CD4-positive, alpha-beta T cell treated with Interleukin-10 for 1 hour (primary cell): ENCODE measurements at regions not wholly inside any gene's neighbourhood (a gene's known extent, or its start where the extent isn't known, plus 50 kb on each side); places are given as distances from the start of the nearest gene placed in this dataset.

Experiments used
- DNase-seq: peaks from one replicate; pipeline ENCODE4 v3.0.0-alpha.2; 2020

- DNase-seq = no peak
These were observed 342.2 kb downstream of the ATP23 start for GRCh38 chr12:58283553-58283952.

DNA sequence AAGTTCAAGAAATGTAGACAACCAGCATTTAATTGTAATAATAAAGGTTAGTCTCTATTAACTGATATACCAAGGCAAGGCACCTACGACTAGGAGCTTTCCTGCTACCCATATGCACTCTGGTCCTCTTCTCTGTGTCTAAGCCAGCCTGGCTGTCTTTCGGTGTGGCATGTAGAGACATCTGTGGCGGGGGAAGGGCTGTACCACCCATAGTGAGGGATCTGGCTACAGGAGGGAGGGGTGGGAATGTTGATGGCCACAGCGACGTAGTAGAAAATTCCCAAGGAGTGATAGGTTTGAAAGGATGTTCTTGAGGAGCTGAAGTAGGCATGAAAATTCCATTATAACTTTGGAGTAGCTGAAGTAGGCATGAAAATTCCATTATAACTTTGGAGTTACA, 344.2 kb downstream of the ATP23 start:
- DNase-seq = no peak

DNA sequence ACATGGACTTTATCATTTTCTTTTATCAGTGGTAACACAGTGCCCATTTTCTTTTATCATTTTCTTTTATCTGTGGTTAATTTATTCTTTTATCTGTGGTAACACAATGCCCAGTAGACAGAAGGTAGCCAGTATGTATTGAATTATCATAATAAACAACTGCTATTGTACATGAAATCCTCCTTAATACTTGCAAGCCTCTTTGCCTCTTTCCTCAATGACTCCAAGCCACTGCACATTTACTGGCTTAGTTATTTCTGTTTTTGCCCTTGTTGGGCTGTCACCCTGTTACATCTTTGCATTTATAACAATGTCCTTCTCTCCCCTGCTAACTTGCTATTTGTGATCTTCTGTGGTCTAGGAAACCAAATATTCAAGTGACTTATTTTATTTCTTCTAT, 345.0 kb downstream of the ATP23 start:
- no peak for DNase-seq

DNA sequence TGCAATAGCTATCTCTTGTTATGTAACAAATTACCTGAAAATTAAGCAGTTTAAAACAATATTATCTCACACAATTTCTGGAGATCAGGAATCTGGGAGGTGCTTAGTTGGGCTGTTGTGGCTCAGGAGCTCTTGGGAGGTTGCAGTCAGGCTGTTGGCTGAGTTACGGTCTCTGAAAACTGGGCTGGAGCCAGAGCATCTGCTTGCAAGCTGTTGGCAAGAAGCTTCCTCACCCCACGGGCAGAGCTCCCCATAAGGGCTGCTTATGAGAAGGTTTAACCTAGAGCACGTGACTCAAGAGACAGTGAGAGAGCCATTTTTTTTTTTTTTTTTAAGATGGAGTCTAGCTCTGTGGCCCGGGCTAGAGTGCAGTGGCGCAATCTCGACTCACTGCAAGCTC, 346.8 kb downstream of the ATP23 start:
- DNase-seq = no peak

GRCh38 chr12:58291106-58291505, 349.7 kb downstream of the ATP23 start:
- DNase-seq = no peak

- no peak for DNase-seq
These were observed 352.1 kb downstream of the ATP23 start for GRCh38 chr12:58293308-58293982.

GRCh38 chr12:58295268-58295667, 353.9 kb downstream of the ATP23 start:
- no peak for DNase-seq

DNA sequence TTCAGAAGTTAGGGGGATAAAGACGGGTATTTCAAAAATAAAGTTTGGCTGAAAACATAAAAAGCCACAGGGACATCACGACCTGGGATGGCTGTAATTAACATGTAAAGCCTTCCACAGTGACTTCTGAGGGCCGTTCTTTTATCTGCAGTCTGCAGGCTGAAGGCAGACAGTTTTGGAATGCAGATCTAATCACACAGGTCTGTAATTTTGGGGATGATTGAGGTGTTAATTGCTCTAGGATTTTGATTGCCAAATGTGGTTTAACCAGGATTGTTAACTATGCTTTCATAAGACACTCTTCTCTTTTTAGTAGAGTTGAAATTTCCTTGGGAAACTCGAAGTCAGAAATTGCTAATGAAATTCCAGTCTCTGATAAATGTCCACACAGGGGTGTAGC, 355.5 kb downstream of the ATP23 start:
- DNase-seq = no peak

- DNase-seq = no peak
These were observed 357.4 kb downstream of the ATP23 start for GRCh38 chr12:58298803-58299202.

- DNase-seq = no peak
These were observed 358.0 kb downstream of the ATP23 start for GRCh38 chr12:58299371-58299770.

DNA sequence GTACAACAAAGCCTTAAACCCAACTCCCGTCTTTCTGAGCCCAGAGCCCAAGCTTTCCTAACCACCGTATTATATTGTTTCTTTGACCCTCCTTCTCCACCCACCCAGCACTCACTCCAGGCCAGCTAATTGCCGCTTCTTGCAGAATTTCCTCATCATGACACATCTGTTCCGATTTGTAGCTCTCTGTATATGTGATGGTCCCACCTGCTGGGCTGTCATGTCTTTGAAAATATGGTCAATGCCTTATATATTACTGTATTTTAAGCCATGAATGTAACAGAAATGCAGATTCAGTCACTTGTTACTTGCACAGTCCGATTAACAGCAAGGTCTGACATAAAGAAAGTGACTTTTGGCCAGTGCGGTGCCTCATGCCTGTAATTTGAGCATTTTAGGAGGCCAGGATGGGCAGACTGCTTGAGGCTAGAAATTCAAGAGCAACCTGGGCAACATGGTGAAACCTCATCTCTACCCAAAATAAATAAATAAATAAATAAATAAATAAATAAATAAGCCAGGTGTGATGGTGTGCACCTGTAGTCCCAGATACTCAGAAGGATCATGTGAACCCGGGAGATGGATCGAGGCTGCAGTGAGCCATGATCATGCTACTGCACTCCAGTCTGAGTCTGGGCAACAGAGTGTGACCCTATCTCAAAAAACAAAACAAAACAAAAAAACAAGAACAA, 359.8 kb downstream of the ATP23 start:
- DNase-seq = no peak

DNA sequence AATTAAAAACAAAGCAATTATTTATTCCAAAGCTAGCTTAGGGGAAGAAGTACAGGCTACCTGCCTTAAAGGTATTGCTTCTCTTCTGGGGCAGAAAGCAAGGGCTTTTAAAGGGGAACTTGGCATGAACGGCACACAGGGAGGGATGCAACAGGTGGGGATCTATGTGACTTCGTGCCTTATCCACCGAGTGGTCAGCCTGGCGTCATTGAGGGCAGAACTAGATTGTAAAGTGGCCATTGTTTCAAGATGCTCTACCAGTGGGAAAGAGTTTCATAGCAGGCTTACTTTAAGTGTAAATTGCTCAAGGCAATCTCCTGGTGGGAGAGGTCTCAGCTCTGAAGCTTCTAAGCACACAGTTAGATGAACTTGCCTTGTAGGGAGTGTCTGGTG, 360.4 kb downstream of the ATP23 start:
- DNase-seq = no peak

- no peak for DNase-seq
These were observed 361.2 kb downstream of the ATP23 start for GRCh38 chr12:58302487-58303011.

GRCh38 chr12:58306266-58307000, 365.1 kb downstream of the ATP23 start:
- DNase-seq = no peak

- DNase-seq = no peak
These were observed 368.4 kb downstream of the ATP23 start for GRCh38 chr12:58309806-58310205.

DNA sequence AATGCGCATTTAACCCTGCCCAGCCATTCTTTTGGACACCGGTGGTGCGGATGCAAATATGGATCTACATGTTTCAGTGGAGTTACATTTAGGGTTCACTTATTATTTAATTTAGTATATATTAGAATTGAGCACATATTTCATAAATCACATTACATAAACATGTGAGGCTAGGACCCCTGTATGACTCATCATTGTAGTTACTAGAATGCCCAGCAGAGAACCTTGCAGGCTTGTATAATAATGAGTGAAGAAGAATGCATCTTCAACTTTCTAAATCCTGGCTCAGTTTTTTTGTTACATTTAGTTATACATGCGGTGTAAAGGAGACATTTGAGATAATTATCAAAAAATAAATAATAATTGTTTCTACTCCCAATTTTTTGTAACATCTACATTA, 369.0 kb downstream of the ATP23 start:
- DNase-seq = no peak

- DNase-seq = no peak
These were observed 369.6 kb downstream of the ATP23 start for GRCh38 chr12:58310809-58311622.

GRCh38 chr12:58313091-58313855, 371.9 kb downstream of the ATP23 start:
- DNase-seq = no peak

DNA sequence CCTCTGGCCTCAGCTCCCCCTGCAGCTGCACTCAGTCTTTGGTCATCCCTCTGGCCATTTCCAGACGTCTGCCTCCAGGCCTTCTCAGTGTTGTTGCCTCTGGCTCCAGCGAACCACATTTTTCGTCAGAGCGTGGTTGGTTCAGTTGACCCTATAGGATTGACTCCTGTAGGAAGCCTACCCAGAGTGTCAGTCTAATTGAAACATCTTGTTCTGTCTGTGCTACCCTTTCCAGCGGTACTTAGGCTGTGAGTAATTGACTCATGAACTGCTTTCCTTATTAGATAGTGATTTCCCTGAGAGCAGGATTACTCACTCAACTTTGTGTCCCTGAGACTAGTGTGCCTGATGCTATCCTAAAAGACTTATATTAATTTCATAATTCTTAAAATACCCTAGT, 373.2 kb downstream of the ATP23 start:
- DNase-seq = no peak

DNA sequence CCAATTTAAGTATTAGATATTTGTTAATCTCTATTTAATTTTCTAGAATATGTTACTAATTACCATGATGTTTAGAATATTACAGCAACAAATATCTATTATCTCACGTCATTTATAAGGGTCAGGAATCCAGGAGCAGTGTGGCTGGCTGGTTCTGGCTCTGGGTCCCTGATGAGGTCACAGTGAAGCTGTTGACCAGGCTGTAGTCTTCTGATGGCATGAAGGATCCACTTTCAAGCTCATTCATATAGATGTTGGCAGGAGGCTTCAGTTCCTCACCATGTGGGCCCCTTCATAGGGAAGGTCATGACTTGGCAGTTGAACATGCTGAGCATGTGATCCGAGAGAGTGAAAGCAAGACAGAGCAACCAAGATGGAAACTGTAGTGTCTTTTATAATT, 375.6 kb downstream of the ATP23 start:
- DNase-seq = no peak

DNA sequence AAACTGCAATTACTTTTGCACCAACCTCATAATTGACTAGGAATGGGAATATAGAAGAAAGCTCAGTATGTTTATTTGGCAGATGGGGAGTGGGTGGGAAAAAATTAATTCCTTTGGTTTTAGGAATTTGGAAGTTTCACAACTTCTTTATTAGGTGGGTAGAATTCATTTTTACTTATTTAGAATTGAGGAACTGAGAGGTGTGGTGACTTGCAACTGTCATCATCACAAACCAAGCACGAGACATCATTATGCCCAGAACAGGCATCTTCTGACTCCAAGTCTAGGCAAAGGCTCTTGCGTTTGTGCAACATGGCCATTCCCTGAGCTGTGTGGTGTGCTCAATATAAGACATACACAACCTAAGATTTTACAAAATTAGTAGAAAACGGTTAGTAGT, 380.0 kb downstream of the ATP23 start:
- no peak for DNase-seq

DNA sequence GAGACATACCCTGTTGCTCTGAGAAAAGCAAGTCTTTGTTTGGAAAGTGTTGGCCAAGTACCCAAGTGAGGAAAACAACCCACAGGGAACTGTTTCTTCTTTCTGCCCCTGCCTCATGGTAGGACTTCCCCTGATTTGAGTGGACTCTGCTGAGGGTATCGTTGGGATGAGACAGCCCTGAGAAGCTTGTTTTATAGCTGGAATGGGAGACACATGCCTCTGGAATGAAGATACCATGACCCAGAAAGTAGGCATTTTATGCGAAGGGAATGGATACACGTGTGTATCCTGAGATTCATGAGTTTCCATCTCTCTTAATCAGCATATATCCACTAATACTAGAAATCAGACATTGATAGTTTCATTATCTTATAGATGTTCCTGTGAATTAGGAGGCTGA, 382.3 kb downstream of the ATP23 start:
- DNase-seq = no peak
